ENCODE measurements at regions not wholly inside any gene's neighbourhood (a gene's known extent, or its start where the extent isn't known, plus 50 kb on each side); places are given as distances from the start of the nearest gene placed in this dataset.

DNA sequence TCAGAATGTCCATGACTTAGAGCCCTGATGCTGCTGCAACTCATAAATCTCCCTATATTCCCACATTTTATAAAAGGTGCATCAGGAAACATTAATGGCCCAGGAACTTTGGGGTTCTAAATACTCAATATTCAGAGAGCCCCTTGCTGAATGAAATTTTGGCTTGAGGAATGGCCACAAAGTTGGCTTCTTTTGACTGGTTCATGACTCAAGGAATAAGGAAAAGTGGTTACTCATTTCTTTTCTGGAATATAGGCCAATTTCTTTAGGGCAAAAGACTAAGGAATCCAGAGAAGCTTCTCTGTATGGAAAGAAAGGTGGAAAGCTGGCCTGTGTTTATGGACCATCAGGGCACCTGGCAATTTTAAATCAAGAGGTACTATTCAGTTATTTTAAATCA lies 308.9 kb upstream of the NT5C1B start:
- TF ChIP-seq, protein P1, sequence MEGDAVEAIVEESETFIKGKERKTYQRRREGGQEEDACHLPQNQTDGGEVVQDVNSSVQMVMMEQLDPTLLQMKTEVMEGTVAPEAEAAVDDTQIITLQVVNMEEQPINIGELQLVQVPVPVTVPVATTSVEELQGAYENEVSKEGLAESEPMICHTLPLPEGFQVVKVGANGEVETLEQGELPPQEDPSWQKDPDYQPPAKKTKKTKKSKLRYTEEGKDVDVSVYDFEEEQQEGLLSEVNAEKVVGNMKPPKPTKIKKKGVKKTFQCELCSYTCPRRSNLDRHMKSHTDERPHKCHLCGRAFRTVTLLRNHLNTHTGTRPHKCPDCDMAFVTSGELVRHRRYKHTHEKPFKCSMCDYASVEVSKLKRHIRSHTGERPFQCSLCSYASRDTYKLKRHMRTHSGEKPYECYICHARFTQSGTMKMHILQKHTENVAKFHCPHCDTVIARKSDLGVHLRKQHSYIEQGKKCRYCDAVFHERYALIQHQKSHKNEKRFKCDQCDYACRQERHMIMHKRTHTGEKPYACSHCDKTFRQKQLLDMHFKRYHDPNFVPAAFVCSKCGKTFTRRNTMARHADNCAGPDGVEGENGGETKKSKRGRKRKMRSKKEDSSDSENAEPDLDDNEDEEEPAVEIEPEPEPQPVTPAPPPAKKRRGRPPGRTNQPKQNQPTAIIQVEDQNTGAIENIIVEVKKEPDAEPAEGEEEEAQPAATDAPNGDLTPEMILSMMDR (IDR thresholded peaks at IDR 0.05): no peak
- TF ChIP-seq POLR2AphosphoS5 (IDR thresholded peaks at IDR 0.05) (no peak), POLR2A (IDR thresholded peaks at IDR 0.05) (no peak), EP300 (IDR thresholded peaks at IDR 0.05; ENCODE audit: low read depth) (no peak)
- in situ Hi-C loops (cut with MboI; ENCODE audit: low pct_ligation_motif_present in 1 of 4, low pct_unique_long_range_greater_than_20kb in 1 of 4, low sequenced_read_pairs in 3 of 4) (no loop called here), intact Hi-C loops (cut with DNase I; ENCODE audit: low total_unique reads) (no loop called here)
- DNase-seq: no peak
- H3K27me3 ChIP-seq: no peaks in the 10 kb centered on the region
- H3K4me1 ChIP-seq: peaks cover 0 to 3% (median 0%) of the 10 kb centered on the region in 4 donors
- no peak overlapping the region for H3K4me3 ChIP-seq
- no peak overlapping the region for H3K27ac ChIP-seq
- no peaks in the 10 kb centered on the region for H3K36me3 ChIP-seq
- H3K9me3 ChIP-seq: no peaks in the 10 kb centered on the region

DNA sequence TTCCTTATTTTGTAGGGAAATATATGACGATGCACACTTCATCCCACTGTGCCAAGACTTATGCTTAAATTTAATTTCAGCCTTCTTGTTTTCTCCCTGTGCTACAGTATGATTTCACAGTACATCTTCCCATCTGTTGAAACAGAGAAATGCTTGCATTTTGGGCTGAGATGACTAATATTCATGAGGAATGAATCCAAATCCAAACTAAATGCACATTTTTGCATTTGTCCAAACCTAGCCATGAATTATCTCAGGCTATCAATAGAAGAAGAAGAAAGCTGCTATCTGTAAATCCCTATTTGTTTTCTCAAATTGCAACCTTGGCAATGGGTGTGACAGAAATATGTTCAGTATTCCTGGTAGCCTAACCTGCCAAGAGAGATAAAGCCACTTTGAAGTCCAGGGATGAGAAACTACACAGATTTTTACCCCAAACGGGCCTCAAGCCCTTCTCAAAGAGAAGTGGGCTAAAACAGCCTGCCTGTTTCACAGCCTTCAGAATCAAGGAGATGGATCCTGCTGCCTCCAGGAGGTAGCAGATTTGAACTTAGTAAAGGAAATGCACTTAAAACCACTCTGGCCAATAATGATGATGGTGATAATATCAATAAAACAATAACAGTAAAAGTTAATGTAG lies 306.9 kb upstream of the NT5C1B start:
- no peak for TF ChIP-seq POLR2AphosphoS5 (IDR thresholded peaks at IDR 0.05)
- TF ChIP-seq, protein P1 (IDR thresholded peaks at IDR 0.05): no peak
- no peak for TF ChIP-seq EP300 (IDR thresholded peaks at IDR 0.05; ENCODE audit: low read depth)
- no peak for TF ChIP-seq POLR2A (IDR thresholded peaks at IDR 0.05)
- Histone ChIP-seq H3K27me3 (no peaks in the 10 kb centered on the region), H3K9me3 (no peaks in the 10 kb centered on the region), H3K36me3 (no peaks in the 10 kb centered on the region), H3K27ac (no peak overlapping the region), H3K4me1 (peaks cover 0 to 3% (median 0%) of the 10 kb centered on the region in 4 donors), H3K4me3 (no peak overlapping the region)
- intact Hi-C loops (cut with DNase I; ENCODE audit: low total_unique reads): no loop called here
- in situ Hi-C loops (cut with MboI; ENCODE audit: low pct_ligation_motif_present in 1 of 4, low pct_unique_long_range_greater_than_20kb in 1 of 4, low sequenced_read_pairs in 3 of 4): no loop called here
- DNase-seq: no peak
- 48 to 83% methylated on average over 1 to 2 of the region's 2 CpGs for WGBS, 2 donors (ENCODE audit: low coverage in 1 of 2)

DNA sequence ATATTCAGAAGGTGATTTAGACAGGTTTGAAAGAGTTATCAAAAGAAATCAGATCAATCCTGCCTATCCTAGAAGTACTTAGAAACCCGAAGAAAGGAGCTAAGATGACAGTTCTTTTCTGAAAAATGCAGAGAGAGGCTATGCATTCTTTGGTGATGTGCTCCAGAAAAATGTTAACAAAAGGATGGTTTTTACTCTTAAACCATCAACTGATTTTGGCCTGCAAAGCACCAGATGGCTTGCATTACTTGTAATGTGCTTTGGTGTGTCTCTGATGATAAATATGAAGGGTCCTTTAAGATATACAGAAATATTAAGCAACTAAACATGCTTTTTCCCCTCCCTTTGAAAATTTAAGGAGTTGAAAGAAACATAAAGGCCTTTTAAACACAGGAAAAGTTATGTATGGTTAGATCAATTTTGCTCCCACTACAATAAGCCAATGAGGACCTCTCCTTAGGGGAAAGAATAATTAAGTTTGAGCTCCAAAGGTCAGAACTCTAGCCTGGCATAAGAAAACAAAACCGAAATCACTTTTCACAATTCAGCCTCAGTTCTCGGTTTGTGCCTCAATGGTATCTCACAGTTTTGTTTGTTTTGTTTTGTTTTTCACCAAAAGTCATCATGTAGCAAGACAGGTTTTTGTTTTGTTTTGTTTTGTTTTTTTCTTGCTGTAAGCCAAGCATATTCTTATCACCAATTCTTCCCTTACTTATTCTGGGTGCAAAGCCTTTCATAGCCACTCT lies 302.4 kb upstream of the NT5C1B start:
- intact Hi-C loops (cut with DNase I; ENCODE audit: low total_unique reads): no loop called here
- Histone ChIP-seq H3K36me3 (no peaks in the 10 kb centered on the region), H3K4me1 (peaks cover 0 to 10% (median 0%) of the 10 kb centered on the region in 4 donors), H3K27me3 (no peaks in the 10 kb centered on the region), H3K27ac (no peak overlapping the region), H3K4me3 (no peak overlapping the region), H3K9me3 (no peaks in the 10 kb centered on the region)
- WGBS, 2 donors (ENCODE audit: low coverage in 1 of 2): 68 to 69% methylated on average over 3 of the region's 3 CpGs
- DNase-seq: no peak
- in situ Hi-C loops (cut with MboI; ENCODE audit: low pct_ligation_motif_present in 1 of 4, low pct_unique_long_range_greater_than_20kb in 1 of 4, low sequenced_read_pairs in 3 of 4): no loop called here
- TF ChIP-seq, protein P1 (IDR thresholded peaks at IDR 0.05): no peak
- no peak for TF ChIP-seq POLR2A (IDR thresholded peaks at IDR 0.05)
- TF ChIP-seq POLR2AphosphoS5 (IDR thresholded peaks at IDR 0.05): no peak
- no peak for TF ChIP-seq EP300 (IDR thresholded peaks at IDR 0.05; ENCODE audit: low read depth)

DNA sequence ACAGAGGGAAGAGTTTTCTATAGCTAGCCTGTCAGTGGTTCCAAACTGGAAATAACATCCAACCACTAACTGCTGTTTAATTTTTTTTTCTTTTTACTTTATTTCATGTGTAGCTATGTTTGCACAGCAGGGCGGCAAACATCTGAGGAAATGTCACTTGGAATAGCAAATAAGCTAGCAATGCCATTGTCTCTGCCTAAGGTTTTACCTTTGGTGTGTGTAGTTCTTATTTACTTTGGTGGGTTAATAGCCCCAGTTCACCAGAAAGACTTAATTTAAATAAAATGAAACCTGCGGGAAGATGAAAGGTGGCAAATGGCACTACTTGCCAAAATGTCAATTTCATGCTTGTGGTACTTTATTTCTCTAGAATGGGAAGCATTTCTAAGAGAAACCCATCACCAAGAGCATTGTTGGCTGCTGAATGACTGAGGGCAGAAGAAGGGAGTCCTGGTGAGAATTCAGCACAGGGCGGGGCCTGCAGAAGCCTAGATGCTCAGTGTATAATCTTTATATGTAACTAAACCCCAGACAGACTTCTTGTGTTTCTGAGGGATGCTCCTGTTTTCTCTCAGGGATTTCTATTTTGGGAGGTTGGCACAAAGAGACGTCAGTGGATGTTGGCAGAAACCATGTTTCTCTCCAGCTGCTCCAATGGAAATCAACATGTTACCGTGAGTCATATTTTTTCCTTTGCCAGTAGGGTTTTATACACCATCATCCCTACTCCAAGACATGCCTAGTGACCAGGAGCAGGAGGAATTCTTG lies 300.4 kb upstream of the NT5C1B start:
- H3K9me3 ChIP-seq: no peaks in the 10 kb centered on the region
- H3K27me3 ChIP-seq: no peaks in the 10 kb centered on the region
- WGBS, 2 donors (ENCODE audit: low coverage in 1 of 2): 50 to 55% methylated on average over 4 to 5 of the region's 5 CpGs
- in situ Hi-C loops (cut with MboI; ENCODE audit: low pct_ligation_motif_present in 1 of 4, low pct_unique_long_range_greater_than_20kb in 1 of 4, low sequenced_read_pairs in 3 of 4) (no loop called here), intact Hi-C loops (cut with DNase I; ENCODE audit: low total_unique reads) (no loop called here)
- no peak overlapping the region for H3K4me3 ChIP-seq
- no peaks in the 10 kb centered on the region for H3K36me3 ChIP-seq
- TF ChIP-seq, protein P1 (IDR thresholded peaks at IDR 0.05): no peak
- TF ChIP-seq EP300 (IDR thresholded peaks at IDR 0.05; ENCODE audit: low read depth): peak; percentile 45
- TF ChIP-seq POLR2A (IDR thresholded peaks at IDR 0.05): no peak
- peak; percentile 40 to 74 (median 69) for TF ChIP-seq POLR2AphosphoS5 (IDR thresholded peaks at IDR 0.05)
- H3K4me1 ChIP-seq: peaks cover 0 to 10% (median 0%) of the 10 kb centered on the region in 4 donors
- DNase-seq: no peak
- H3K27ac ChIP-seq: peak overlapping the region; percentile 9 to 61 (median 60)
